CD14-positive monocyte (primary cell): ENCODE measurements at regions not wholly inside any gene's neighbourhood (a gene's known extent, or its start where the extent isn't known, plus 50 kb on each side); places are given as distances from the start of the nearest gene placed in this dataset.

Source experiments
- DNase-seq, 3 donors: peaks; one replicate each; pipeline ENCODE4 v3.0.0-alpha.2; 2011 to 2022
- H2AFZ ChIP-seq: 2 replicates; pipeline ENCODE4 v1.6.0; 2012; ENCODE audit warnings: mild to moderate bottlenecking, low read depth, low read length, inconsistent platforms; ENCODE audit not compliant: insufficient read depth, poor library complexity, severe bottlenecking
- H3K27ac ChIP-seq, 2 donors: 1 replicate in 1 of 2; 2 replicates in 1 of 2; pipeline ENCODE4 v1.5.1; 2012 to 2013; ENCODE audit warnings: low read length in 2 of 2, control low read depth in 1 of 2, inconsistent platforms in 1 of 2, low read depth in 1 of 2, mild to moderate bottlenecking in 1 of 2
- H3K27me3 ChIP-seq, 2 donors: one replicate each; pipeline versions ENCODE4 v1.6.0 to v1.6.1; 2011 to 2013; ENCODE audit warnings: low read length in 2 of 2; ENCODE audit not compliant: control insufficient read depth in 2 of 2, insufficient read depth in 2 of 2
- H3K36me3 ChIP-seq, 2 donors: replicated peaks in 1 of 2; 1 replicate in 1 of 2; 2 replicates in 1 of 2; pipeline versions ENCODE4 v1.5.1 to v1.6.1; 2012 to 2013; ENCODE audit warnings: low read length in 2 of 2, control low read depth in 1 of 2, inconsistent platforms in 1 of 2, mild to moderate bottlenecking in 1 of 2; ENCODE audit not compliant: insufficient read depth in 2 of 2, control insufficient read depth in 1 of 2
- H3K4me1 ChIP-seq, 2 donors: 1 replicate in 1 of 2; 2 replicates in 1 of 2; pipeline versions ENCODE4 v1.5.1 to v1.6.1; 2012 to 2013; ENCODE audit warnings: low read length in 2 of 2, control low read depth in 1 of 2, inconsistent platforms in 1 of 2, mild to moderate bottlenecking in 1 of 2, moderate library complexity in 1 of 2; ENCODE audit not compliant: insufficient read depth in 2 of 2, control insufficient read depth in 1 of 2
- H3K4me2 ChIP-seq: replicated peaks from 2 replicates; pipeline ENCODE3; 2012; ENCODE audit warnings: low read length, moderate library complexity, mild to moderate bottlenecking; ENCODE audit not compliant: poor library complexity, severe bottlenecking; ENCODE audit errors: extremely low read depth
- H3K4me3 ChIP-seq, 3 experiments: fragments of 200-600 bp in 1 of 3; sonication (generic) in 1 of 3; replicated peaks in 1 of 3; 1 replicate in 2 of 3; 2 replicates in 1 of 3; pipeline ENCODE4 v1.5.1; 2011 to 2013; ENCODE audit warnings: low read length in 3 of 3, mild to moderate bottlenecking in 3 of 3, control low read depth in 2 of 3, low read depth in 2 of 3, inconsistent platforms in 1 of 3, moderate library complexity in 1 of 3
- H3K79me2 ChIP-seq: 2 replicates; pipeline ENCODE4 v1.6.0; 2012; ENCODE audit warnings: mild to moderate bottlenecking, control low read depth, inconsistent platforms, low read length, moderate library complexity; ENCODE audit not compliant: insufficient read depth
- H3K9ac ChIP-seq: 2 replicates; pipeline ENCODE4 v1.6.0; 2017; ENCODE audit warnings: low read length, mild to moderate bottlenecking; ENCODE audit not compliant: insufficient read depth, poor library complexity, severe bottlenecking
- H3K9me3 ChIP-seq, 2 donors: replicated peaks in 1 of 2; 1 replicate in 1 of 2; 2 replicates in 1 of 2; pipeline versions ENCODE4 v1.5.1 to v1.6.1; 2012 to 2013; ENCODE audit warnings: low read length in 2 of 2, control low read depth in 1 of 2; ENCODE audit not compliant: control insufficient read depth in 1 of 2, insufficient read depth in 1 of 2
- H4K20me1 ChIP-seq: 2 replicates; pipeline ENCODE4 v1.6.0; 2012; ENCODE audit warnings: mild to moderate bottlenecking, low read length, control low read depth, moderate library complexity; ENCODE audit not compliant: insufficient read depth
- H3K27ac Mint-ChIP-seq, 7 donors: one replicate each; pipeline ENCODE4 v1.8.0; 2020; ENCODE audit warnings: mild to moderate bottlenecking in 7 of 7, mixed read lengths in 7 of 7, moderate library complexity in 6 of 7, inconsistent platforms in 2 of 7
- H3K27me3 Mint-ChIP-seq, 3 donors: one replicate each; pipeline ENCODE4 v1.8.0; 2021 to 2022; ENCODE audit warnings: low read depth in 3 of 3, mild to moderate bottlenecking in 3 of 3, mixed read lengths in 3 of 3, moderate library complexity in 3 of 3, inconsistent platforms in 1 of 3
- H3K36me3 Mint-ChIP-seq, 2 donors: one replicate each; pipeline ENCODE4 v1.8.0; 2020; ENCODE audit warnings: mixed read lengths in 2 of 2, inconsistent platforms in 1 of 2, mild to moderate bottlenecking in 1 of 2
- H3K4me1 Mint-ChIP-seq: one replicate; pipeline ENCODE4 v1.8.0; 2020; ENCODE audit warnings: mild to moderate bottlenecking, mixed read lengths
- H3K4me3 Mint-ChIP-seq, 2 donors: one replicate each; pipeline ENCODE4 v1.8.0; 2020; ENCODE audit warnings: mild to moderate bottlenecking in 2 of 2, mixed read lengths in 2 of 2, moderate library complexity in 1 of 2
- H3K9me3 Mint-ChIP-seq, 7 donors: one replicate each; pipeline ENCODE4 v1.8.0; 2020 to 2022; ENCODE audit warnings: mixed read lengths in 7 of 7, mild to moderate bottlenecking in 6 of 7, moderate library complexity in 6 of 7, inconsistent platforms in 2 of 7
- WGBS: methylation state at CpG from one replicate; pipeline ENCODE4 v1.1.5; 2013; ENCODE audit warnings: missing lambda C conversion rate; ENCODE audit not compliant: insufficient coverage; 5-methylcytosine and 5-hydroxymethylcytosine counted together
- intact Hi-C, 2 donors: fragments of 100-400 bp; cut with micrococcal nuclease; formaldehyde crosslinking; loops; one replicate each; pipeline versions ENCODE4 v1.15.0 to v1.15.1; 2023
- TF ChIP-seq, protein P1 (sequence below): fragments of 200-600 bp; IDR thresholded peaks from one replicate; pipeline ENCODE4 v1.8.0; 2022; ENCODE audit warnings: antibody characterized with exemption, mild to moderate bottlenecking

DNA sequence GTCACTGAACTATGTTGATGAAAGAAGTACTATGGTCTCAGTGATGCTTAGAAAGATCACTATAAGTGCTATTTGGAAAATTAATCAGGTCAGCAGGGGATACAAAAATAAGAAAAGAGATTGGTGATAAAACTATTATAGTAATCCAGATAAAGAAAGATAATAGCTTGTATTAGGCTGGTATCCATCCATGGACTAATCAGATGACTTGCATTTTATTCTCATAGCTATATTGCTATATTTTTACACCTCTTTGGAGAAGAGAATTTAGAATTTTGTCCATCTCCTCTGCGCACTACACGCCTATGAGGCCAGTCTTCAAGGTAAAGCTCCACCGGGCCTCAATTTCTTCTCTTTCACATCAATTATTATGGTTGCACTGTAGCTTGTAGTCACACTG is 635.1 kb upstream of the DDX18 start:
- Mint-ChIP-seq H3K27me3 (peaks cover 0 to 4% (median 0%) of the 10 kb centered on the region in 3 donors), H3K27ac (no peak overlapping the region), H3K4me3 (no peak overlapping the region), H3K4me1 (no peaks in the 10 kb centered on the region), H3K9me3 (peaks cover 0 to 11% (median 2%) of the 10 kb centered on the region in 7 donors), H3K36me3 (no peaks in the 10 kb centered on the region)
- TF ChIP-seq, protein P1, sequence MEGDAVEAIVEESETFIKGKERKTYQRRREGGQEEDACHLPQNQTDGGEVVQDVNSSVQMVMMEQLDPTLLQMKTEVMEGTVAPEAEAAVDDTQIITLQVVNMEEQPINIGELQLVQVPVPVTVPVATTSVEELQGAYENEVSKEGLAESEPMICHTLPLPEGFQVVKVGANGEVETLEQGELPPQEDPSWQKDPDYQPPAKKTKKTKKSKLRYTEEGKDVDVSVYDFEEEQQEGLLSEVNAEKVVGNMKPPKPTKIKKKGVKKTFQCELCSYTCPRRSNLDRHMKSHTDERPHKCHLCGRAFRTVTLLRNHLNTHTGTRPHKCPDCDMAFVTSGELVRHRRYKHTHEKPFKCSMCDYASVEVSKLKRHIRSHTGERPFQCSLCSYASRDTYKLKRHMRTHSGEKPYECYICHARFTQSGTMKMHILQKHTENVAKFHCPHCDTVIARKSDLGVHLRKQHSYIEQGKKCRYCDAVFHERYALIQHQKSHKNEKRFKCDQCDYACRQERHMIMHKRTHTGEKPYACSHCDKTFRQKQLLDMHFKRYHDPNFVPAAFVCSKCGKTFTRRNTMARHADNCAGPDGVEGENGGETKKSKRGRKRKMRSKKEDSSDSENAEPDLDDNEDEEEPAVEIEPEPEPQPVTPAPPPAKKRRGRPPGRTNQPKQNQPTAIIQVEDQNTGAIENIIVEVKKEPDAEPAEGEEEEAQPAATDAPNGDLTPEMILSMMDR, result no peak
- DNase-seq, result no peak
- H3K9ac ChIP-seq, result no peak overlapping the region
- H3K79me2 ChIP-seq, result no peaks in the 10 kb centered on the region
- H3K4me2 ChIP-seq, result no peak overlapping the region
- H3K4me1 ChIP-seq, result no peaks in the 10 kb centered on the region
- no peaks in the 10 kb centered on the region for H3K27me3 ChIP-seq
- no peaks in the 10 kb centered on the region for H3K36me3 ChIP-seq
- no peak overlapping the region for H3K27ac ChIP-seq
- no peak overlapping the region for H2AFZ ChIP-seq
- intact Hi-C loops, result no loop called here
- H3K9me3 ChIP-seq, result peaks cover 5 to 10% of the 10 kb centered on the region in 2 donors
- WGBS, result no CpG with 5 or more reads among the region's 3 CpGs
- no peaks in the 10 kb centered on the region for H4K20me1 ChIP-seq
- H3K4me3 ChIP-seq, result no peak overlapping the region

DNA sequence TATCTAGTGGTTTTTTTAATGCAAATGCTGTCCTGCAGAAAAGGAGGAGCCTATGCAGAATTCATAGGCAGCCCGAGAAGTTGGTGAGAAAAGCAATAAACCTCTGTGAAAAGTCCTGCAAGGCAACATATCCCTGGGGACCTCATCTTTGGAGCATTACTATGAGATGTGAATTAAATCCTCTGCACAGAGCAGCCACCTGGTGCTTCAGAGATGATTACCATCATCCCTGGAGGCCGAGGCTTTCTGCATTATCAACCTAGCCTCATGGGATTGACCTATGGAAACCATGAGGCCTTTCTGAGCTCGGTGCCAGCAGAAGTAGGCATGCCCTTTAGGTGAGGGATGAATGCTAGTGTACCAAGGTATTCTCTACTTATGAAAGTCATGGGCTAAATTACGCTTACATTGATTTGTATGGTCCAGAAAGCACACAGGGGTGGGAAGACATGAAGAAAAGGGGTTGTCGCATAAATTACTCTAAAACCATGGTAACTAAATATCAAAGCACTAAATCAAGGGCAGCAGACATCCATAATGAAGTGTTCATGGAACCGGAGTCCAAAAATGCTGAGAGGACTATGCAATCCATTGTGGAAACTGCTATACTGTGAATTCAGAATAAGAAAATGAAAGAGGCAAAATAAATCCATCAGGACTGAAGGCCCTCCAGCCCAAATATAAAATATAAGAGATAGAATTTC is 623.5 kb upstream of the DDX18 start:
- intact Hi-C loops, result no loop called here
- no peak overlapping the region for H3K4me3 Mint-ChIP-seq

More for the DNA sequence above, 623.5 kb upstream of the DDX18 start:
- Histone ChIP-seq H4K20me1 (no peaks in the 10 kb centered on the region), H3K4me3 (no peak overlapping the region), H3K79me2 (no peaks in the 10 kb centered on the region), H3K9ac (no peak overlapping the region), H3K27ac (no peak overlapping the region), H3K27me3 (no peaks in the 10 kb centered on the region), H3K4me2 (no peak overlapping the region), H3K4me1 (no peaks in the 10 kb centered on the region), H2AFZ (no peak overlapping the region), H3K9me3 (peaks cover 0 to 8% of the 10 kb centered on the region in 2 donors), H3K36me3 (no peaks in the 10 kb centered on the region)
- H3K27ac Mint-ChIP-seq, result no peak overlapping the region
- no peaks in the 10 kb centered on the region for H3K4me1 Mint-ChIP-seq
- no peaks in the 10 kb centered on the region for H3K27me3 Mint-ChIP-seq
- 80% methylated on average over 2 of the region's 6 CpGs for WGBS
- no peaks in the 10 kb centered on the region for H3K36me3 Mint-ChIP-seq
- no peak for DNase-seq
- TF ChIP-seq, protein P1, result no peak
- H3K9me3 Mint-ChIP-seq, result peaks cover 0 to 6% (median 0%) of the 10 kb centered on the region in 7 donors
